CD14-positive monocyte (primary cell): ENCODE measurements at regions not wholly inside any gene's neighbourhood (a gene's known extent, or its start where the extent isn't known, plus 50 kb on each side); places are given as distances from the start of the nearest gene placed in this dataset.

Experiments used
- DNase-seq, 3 donors: peaks; one replicate each; pipeline ENCODE4 v3.0.0-alpha.2; 2011 to 2022
- H2AFZ ChIP-seq: 2 replicates; pipeline ENCODE4 v1.6.0; 2012; ENCODE audit warnings: mild to moderate bottlenecking, low read depth, low read length, inconsistent platforms; ENCODE audit not compliant: insufficient read depth, poor library complexity, severe bottlenecking
- H3K27ac ChIP-seq, 2 donors: 1 replicate in 1 of 2; 2 replicates in 1 of 2; pipeline ENCODE4 v1.5.1; 2012 to 2013; ENCODE audit warnings: low read length in 2 of 2, control low read depth in 1 of 2, inconsistent platforms in 1 of 2, low read depth in 1 of 2, mild to moderate bottlenecking in 1 of 2
- H3K27me3 ChIP-seq, 2 donors: one replicate each; pipeline versions ENCODE4 v1.6.0 to v1.6.1; 2011 to 2013; ENCODE audit warnings: low read length in 2 of 2; ENCODE audit not compliant: control insufficient read depth in 2 of 2, insufficient read depth in 2 of 2
- H3K36me3 ChIP-seq, 2 donors: replicated peaks in 1 of 2; 1 replicate in 1 of 2; 2 replicates in 1 of 2; pipeline versions ENCODE4 v1.5.1 to v1.6.1; 2012 to 2013; ENCODE audit warnings: low read length in 2 of 2, control low read depth in 1 of 2, inconsistent platforms in 1 of 2, mild to moderate bottlenecking in 1 of 2; ENCODE audit not compliant: insufficient read depth in 2 of 2, control insufficient read depth in 1 of 2
- H3K4me1 ChIP-seq, 2 donors: 1 replicate in 1 of 2; 2 replicates in 1 of 2; pipeline versions ENCODE4 v1.5.1 to v1.6.1; 2012 to 2013; ENCODE audit warnings: low read length in 2 of 2, control low read depth in 1 of 2, inconsistent platforms in 1 of 2, mild to moderate bottlenecking in 1 of 2, moderate library complexity in 1 of 2; ENCODE audit not compliant: insufficient read depth in 2 of 2, control insufficient read depth in 1 of 2
- H3K4me2 ChIP-seq: replicated peaks from 2 replicates; pipeline ENCODE3; 2012; ENCODE audit warnings: low read length, moderate library complexity, mild to moderate bottlenecking; ENCODE audit not compliant: poor library complexity, severe bottlenecking; ENCODE audit errors: extremely low read depth
- H3K4me3 ChIP-seq, 3 experiments: fragments of 200-600 bp in 1 of 3; sonication (generic) in 1 of 3; replicated peaks in 1 of 3; 1 replicate in 2 of 3; 2 replicates in 1 of 3; pipeline ENCODE4 v1.5.1; 2011 to 2013; ENCODE audit warnings: low read length in 3 of 3, mild to moderate bottlenecking in 3 of 3, control low read depth in 2 of 3, low read depth in 2 of 3, inconsistent platforms in 1 of 3, moderate library complexity in 1 of 3
- H3K79me2 ChIP-seq: 2 replicates; pipeline ENCODE4 v1.6.0; 2012; ENCODE audit warnings: mild to moderate bottlenecking, control low read depth, inconsistent platforms, low read length, moderate library complexity; ENCODE audit not compliant: insufficient read depth
- H3K9ac ChIP-seq: 2 replicates; pipeline ENCODE4 v1.6.0; 2017; ENCODE audit warnings: low read length, mild to moderate bottlenecking; ENCODE audit not compliant: insufficient read depth, poor library complexity, severe bottlenecking
- H3K9me3 ChIP-seq, 2 donors: replicated peaks in 1 of 2; 1 replicate in 1 of 2; 2 replicates in 1 of 2; pipeline versions ENCODE4 v1.5.1 to v1.6.1; 2012 to 2013; ENCODE audit warnings: low read length in 2 of 2, control low read depth in 1 of 2; ENCODE audit not compliant: control insufficient read depth in 1 of 2, insufficient read depth in 1 of 2
- H4K20me1 ChIP-seq: 2 replicates; pipeline ENCODE4 v1.6.0; 2012; ENCODE audit warnings: mild to moderate bottlenecking, low read length, control low read depth, moderate library complexity; ENCODE audit not compliant: insufficient read depth
- H3K27ac Mint-ChIP-seq, 7 donors: one replicate each; pipeline ENCODE4 v1.8.0; 2020; ENCODE audit warnings: mild to moderate bottlenecking in 7 of 7, mixed read lengths in 7 of 7, moderate library complexity in 6 of 7, inconsistent platforms in 2 of 7
- H3K27me3 Mint-ChIP-seq, 3 donors: one replicate each; pipeline ENCODE4 v1.8.0; 2021 to 2022; ENCODE audit warnings: low read depth in 3 of 3, mild to moderate bottlenecking in 3 of 3, mixed read lengths in 3 of 3, moderate library complexity in 3 of 3, inconsistent platforms in 1 of 3
- H3K36me3 Mint-ChIP-seq, 2 donors: one replicate each; pipeline ENCODE4 v1.8.0; 2020; ENCODE audit warnings: mixed read lengths in 2 of 2, inconsistent platforms in 1 of 2, mild to moderate bottlenecking in 1 of 2
- H3K4me1 Mint-ChIP-seq: one replicate; pipeline ENCODE4 v1.8.0; 2020; ENCODE audit warnings: mild to moderate bottlenecking, mixed read lengths
- H3K4me3 Mint-ChIP-seq, 2 donors: one replicate each; pipeline ENCODE4 v1.8.0; 2020; ENCODE audit warnings: mild to moderate bottlenecking in 2 of 2, mixed read lengths in 2 of 2, moderate library complexity in 1 of 2
- H3K9me3 Mint-ChIP-seq, 7 donors: one replicate each; pipeline ENCODE4 v1.8.0; 2020 to 2022; ENCODE audit warnings: mixed read lengths in 7 of 7, mild to moderate bottlenecking in 6 of 7, moderate library complexity in 6 of 7, inconsistent platforms in 2 of 7
- WGBS: methylation state at CpG from one replicate; pipeline ENCODE4 v1.1.5; 2013; ENCODE audit warnings: missing lambda C conversion rate; ENCODE audit not compliant: insufficient coverage; 5-methylcytosine and 5-hydroxymethylcytosine counted together
- intact Hi-C, 2 donors: fragments of 100-400 bp; cut with micrococcal nuclease; formaldehyde crosslinking; loops; one replicate each; pipeline versions ENCODE4 v1.15.0 to v1.15.1; 2023
- TF ChIP-seq, protein P1 (sequence below): fragments of 200-600 bp; IDR thresholded peaks from one replicate; pipeline ENCODE4 v1.8.0; 2022; ENCODE audit warnings: antibody characterized with exemption, mild to moderate bottlenecking

DNA sequence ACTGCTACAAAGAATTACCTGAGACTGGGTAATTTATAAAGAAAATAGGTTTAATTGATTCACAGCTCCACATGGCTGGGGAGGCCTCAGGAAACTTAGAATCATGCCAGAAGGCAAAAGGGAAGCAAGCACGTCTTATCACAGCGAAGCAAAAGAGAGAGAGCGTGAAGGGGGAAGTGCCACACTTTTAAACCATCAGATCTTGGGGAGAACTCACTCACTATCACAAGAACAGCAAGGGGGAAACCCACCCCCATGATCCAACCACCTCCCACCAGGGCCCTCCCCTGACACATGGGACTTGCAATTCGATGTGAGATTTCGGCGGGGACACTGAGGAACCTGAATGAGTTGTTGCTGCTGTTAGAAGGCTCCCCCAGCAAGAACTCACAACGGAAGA, 220.2 kb upstream of the PIEZO2 start:
- no CpG with 5 or more reads among the region's 7 CpGs for WGBS
- intact Hi-C loops: no loop called here
- Histone ChIP-seq H3K9ac (no peak overlapping the region), H3K4me1 (no peaks in the 10 kb centered on the region), H3K4me3 (no peak overlapping the region), H3K36me3 (no peaks in the 10 kb centered on the region), H4K20me1 (no peaks in the 10 kb centered on the region), H3K9me3 (no peaks in the 10 kb centered on the region), H3K27ac (no peak overlapping the region), H2AFZ (no peak overlapping the region), H3K27me3 (no peaks in the 10 kb centered on the region), H3K4me2 (no peak overlapping the region), H3K79me2 (no peaks in the 10 kb centered on the region)
- TF ChIP-seq, protein P1, sequence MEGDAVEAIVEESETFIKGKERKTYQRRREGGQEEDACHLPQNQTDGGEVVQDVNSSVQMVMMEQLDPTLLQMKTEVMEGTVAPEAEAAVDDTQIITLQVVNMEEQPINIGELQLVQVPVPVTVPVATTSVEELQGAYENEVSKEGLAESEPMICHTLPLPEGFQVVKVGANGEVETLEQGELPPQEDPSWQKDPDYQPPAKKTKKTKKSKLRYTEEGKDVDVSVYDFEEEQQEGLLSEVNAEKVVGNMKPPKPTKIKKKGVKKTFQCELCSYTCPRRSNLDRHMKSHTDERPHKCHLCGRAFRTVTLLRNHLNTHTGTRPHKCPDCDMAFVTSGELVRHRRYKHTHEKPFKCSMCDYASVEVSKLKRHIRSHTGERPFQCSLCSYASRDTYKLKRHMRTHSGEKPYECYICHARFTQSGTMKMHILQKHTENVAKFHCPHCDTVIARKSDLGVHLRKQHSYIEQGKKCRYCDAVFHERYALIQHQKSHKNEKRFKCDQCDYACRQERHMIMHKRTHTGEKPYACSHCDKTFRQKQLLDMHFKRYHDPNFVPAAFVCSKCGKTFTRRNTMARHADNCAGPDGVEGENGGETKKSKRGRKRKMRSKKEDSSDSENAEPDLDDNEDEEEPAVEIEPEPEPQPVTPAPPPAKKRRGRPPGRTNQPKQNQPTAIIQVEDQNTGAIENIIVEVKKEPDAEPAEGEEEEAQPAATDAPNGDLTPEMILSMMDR: no peak
- Mint-ChIP-seq H3K4me3 (no peak overlapping the region), H3K27me3 (peaks cover 0 to 2% (median 2%) of the 10 kb centered on the region in 3 donors), H3K4me1 (peaks cover 14% of the 10 kb centered on the region), H3K36me3 (no peaks in the 10 kb centered on the region), H3K27ac (no peak overlapping the region), H3K9me3 (peaks cover 0 to 2% (median 0%) of the 10 kb centered on the region in 7 donors)
- no peak for DNase-seq

DNA sequence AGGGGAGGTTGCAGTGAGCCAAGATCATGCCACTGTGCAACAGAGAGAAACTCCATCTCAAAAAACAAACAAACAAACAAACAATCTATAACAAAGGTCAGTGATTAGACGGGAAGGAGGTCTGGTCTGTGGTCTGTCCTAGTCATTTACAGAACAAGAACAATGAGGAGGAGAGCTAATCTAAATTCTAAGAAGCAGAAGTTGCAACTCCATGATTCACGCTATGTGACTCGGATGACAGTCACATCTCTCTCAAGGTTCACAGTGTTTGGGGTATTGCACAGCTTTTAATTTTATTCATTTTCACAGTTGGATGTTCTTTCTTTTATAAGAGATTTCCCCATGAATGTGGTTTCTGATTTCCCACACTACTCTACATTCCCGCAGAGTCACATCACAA, 218.7 kb upstream of the PIEZO2 start:
- peaks cover 0 to 2% (median 2%) of the 10 kb centered on the region in 3 donors for H3K27me3 Mint-ChIP-seq
- intact Hi-C loops: no loop called here
- H3K27ac Mint-ChIP-seq: no peak overlapping the region
- H3K4me3 ChIP-seq: no peak overlapping the region
- H3K4me3 Mint-ChIP-seq: no peak overlapping the region
- peaks cover 0 to 2% (median 0%) of the 10 kb centered on the region in 7 donors for H3K9me3 Mint-ChIP-seq
- TF ChIP-seq, protein P1: no peak
- no peaks in the 10 kb centered on the region for H3K9me3 ChIP-seq
- no peak overlapping the region for H3K27ac ChIP-seq
- no peaks in the 10 kb centered on the region for H4K20me1 ChIP-seq
- no CpG with 5 or more reads among the region's 4 CpGs for WGBS
- no peaks in the 10 kb centered on the region for H3K36me3 Mint-ChIP-seq
- H3K4me1 ChIP-seq: no peaks in the 10 kb centered on the region
- H3K79me2 ChIP-seq: no peaks in the 10 kb centered on the region
- peak in 1 of 3 donors; percentile 11 for DNase-seq
- H3K9ac ChIP-seq: no peak overlapping the region
- no peaks in the 10 kb centered on the region for H3K27me3 ChIP-seq
- no peaks in the 10 kb centered on the region for H3K36me3 ChIP-seq
- H3K4me1 Mint-ChIP-seq: peaks cover 14% of the 10 kb centered on the region
- no peak overlapping the region for H3K4me2 ChIP-seq
- H2AFZ ChIP-seq: no peak overlapping the region
